Activated naive CD8-positive, alpha-beta T cell treated with anti-CD3 and anti-CD28 coated beads, Interleukin-2, amount 10 ng/mL, durations not matched to agents 7 days and 5 days (primary cell): ENCODE measurements at regions not wholly inside any gene's neighbourhood (a gene's known extent, or its start where the extent isn't known, plus 50 kb on each side); places are given as distances from the start of the nearest gene placed in this dataset.

Source experiments
- ATAC-seq: fragments of 150-1000 bp; cut with Tn5 transposase; one replicate; pipeline ENCODE4 v1.10.0; 2021; ENCODE audit warnings: low read depth, moderate library complexity
- POLR2A ChIA-PET: fragments of 350-600 bp; sonication (Branson Sonifier 250); formaldehyde crosslinking; loops from one replicate; lab custom pipeline; 2021; ENCODE audit warnings: antibody characterized with exemption; lab: Charles Lee
- DNase-seq: peaks from one replicate; pipeline ENCODE4 v3.0.0; 2021
- H3K27ac Mint-ChIP-seq: one replicate; pipeline ENCODE4 v1.8.0; 2022; ENCODE audit warnings: mild to moderate bottlenecking, mixed read lengths
- H3K27me3 Mint-ChIP-seq: one replicate; pipeline ENCODE4 v1.8.0; 2022; ENCODE audit warnings: mild to moderate bottlenecking, moderate library complexity, mixed read lengths
- H3K36me3 Mint-ChIP-seq: one replicate; pipeline ENCODE4 v1.8.0; 2021; ENCODE audit warnings: mild to moderate bottlenecking, mixed read lengths
- H3K4me1 Mint-ChIP-seq: one replicate; pipeline ENCODE4 v1.8.0; 2021; ENCODE audit warnings: mixed read lengths
- H3K4me3 Mint-ChIP-seq: one replicate; pipeline ENCODE4 v1.8.0; 2022; ENCODE audit warnings: mild to moderate bottlenecking, moderate library complexity, mixed read lengths
- H3K9me3 Mint-ChIP-seq: one replicate; pipeline ENCODE4 v1.8.0; 2021; ENCODE audit warnings: mixed read lengths

DNA sequence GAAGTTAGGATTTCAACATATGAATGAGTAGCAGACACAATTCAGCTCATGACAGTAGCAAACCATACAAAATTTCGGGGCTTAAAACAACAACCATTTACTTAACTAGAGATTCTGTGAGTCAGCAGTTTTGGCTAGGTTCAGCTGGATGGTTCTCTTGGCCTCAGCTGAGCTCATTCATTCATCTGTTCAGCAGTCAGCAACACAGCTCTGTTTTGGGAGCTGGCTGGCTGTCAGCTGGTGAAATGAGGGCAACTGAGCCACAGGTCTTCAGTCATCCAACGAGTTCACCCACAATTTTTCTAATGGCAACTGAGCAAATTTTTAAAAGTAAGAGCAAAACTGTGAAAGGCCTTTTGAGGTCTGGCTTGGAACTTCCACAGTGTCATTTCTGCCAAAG is 2005.1 kb upstream of the AGA start:
- no peak for ATAC-seq
- Mint-ChIP-seq H3K27me3 (no peaks in the 10 kb centered on the region), H3K9me3 (peaks cover 8% of the 10 kb centered on the region), H3K27ac (no peak overlapping the region), H3K4me3 (no peak overlapping the region), H3K4me1 (no peaks in the 10 kb centered on the region), H3K36me3 (no peaks in the 10 kb centered on the region)
- POLR2A ChIA-PET: no interaction called here
- no peak for DNase-seq

DNA sequence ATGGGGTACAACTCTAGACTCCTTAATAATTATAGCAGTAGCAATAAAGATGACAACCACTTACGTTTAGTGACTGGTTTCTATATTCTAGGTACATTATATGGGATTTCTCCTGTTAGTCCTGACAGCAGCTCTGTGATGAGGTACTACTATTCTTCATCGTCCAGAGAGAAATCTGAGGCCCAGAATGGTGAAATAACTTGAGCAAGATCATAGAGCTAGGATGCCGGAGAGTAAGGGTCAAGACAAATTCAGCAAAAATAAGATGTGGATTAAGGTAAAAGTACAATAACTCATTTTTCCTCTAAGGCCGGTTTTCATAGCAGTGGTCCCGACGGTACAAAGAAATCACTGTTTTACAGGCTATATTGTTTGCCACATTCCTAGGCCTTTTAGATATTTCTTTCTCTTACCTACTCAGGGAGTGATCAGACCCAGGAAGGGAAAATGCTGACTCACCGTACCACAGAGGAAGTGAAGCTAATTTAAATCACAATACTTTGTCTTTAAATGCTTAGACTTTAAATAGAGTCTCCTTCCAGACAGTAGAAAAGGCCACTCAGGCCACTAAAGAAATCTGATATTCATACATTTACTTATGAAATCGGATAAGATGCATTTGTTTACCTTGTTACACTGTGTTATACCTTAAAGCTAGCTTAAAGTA is 2023.0 kb upstream of the AGA start:
- H3K36me3 Mint-ChIP-seq: no peaks in the 10 kb centered on the region
- H3K4me3 Mint-ChIP-seq: no peak overlapping the region
- no peaks in the 10 kb centered on the region for H3K27me3 Mint-ChIP-seq
- H3K27ac Mint-ChIP-seq: no peak overlapping the region
- H3K9me3 Mint-ChIP-seq: no peaks in the 10 kb centered on the region
- no peaks in the 10 kb centered on the region for H3K4me1 Mint-ChIP-seq
- ATAC-seq (no peak), DNase-seq (no peak)
- POLR2A ChIA-PET: no interaction called here

DNA sequence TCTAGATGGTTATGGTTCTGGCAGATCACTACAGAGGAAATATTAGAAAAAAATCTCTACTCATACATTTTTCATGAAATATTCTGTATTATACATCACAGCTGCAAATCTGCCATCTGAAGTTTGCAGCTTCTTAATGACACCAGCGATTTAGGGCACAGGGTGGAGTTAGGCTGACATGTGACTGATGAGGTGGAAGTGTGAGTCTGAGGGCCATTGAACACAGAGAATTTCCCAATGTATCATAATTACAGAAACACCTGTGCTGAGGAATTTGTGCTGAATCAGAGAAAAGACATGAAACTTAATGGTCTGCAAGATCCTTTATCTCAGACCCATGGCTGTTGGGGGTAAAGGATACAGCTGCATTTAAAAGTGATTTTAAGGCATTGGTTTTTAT is 2025.6 kb upstream of the AGA start:
- POLR2A ChIA-PET: no interaction called here

DNA sequence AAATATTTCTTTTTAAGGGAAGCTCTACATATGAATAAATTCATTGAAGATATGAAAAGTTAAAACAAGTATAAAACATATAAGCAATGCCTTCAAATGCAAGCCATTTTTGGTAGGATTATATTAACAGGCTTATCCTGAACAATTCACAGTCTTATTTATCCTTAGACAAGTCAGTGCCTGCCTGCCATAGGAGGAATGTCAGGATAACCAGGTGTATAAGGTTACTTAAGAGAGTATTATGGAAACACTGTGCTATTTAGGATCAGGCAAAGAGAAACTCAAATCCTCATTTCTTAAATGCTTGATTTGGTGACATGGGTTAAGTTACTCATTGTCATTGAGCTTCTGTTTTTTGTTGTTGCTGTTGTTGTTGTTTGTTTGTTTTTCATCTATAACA is 2029.9 kb upstream of the AGA start:
- DNase-seq: no peak
- no peak for ATAC-seq
- Mint-ChIP-seq H3K36me3 (no peaks in the 10 kb centered on the region), H3K4me1 (no peaks in the 10 kb centered on the region), H3K4me3 (no peak overlapping the region), H3K27me3 (no peaks in the 10 kb centered on the region), H3K9me3 (no peaks in the 10 kb centered on the region), H3K27ac (no peak overlapping the region)
- POLR2A ChIA-PET: no interaction called here

More for the DNA sequence above, 2025.6 kb upstream of the AGA start:
- Mint-ChIP-seq H3K27me3 (no peaks in the 10 kb centered on the region), H3K4me3 (no peak overlapping the region), H3K9me3 (no peaks in the 10 kb centered on the region), H3K27ac (no peak overlapping the region), H3K36me3 (no peaks in the 10 kb centered on the region), H3K4me1 (no peaks in the 10 kb centered on the region)
- ATAC-seq (no peak), DNase-seq (no peak)

DNA sequence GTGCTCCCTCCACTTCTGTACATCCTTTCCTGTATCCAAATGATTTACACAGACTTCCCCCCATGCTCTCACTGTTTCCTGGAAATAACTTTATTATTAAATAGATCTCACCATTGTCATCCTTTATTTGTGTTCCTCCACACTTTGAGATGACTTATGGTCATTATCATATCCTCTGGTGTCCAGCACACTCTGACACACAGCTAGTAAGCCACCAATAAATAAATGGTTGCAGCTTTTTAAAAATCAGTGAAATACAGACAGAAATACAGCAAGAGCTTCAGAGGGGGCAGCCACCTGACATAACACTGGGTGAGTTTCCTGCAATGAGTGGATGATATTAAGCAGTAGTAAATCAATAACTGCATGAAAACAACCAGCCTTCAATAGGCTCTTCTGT is 2036.4 kb upstream of the AGA start:
- no peak for DNase-seq
- Mint-ChIP-seq H3K9me3 (peaks cover 4% of the 10 kb centered on the region), H3K27me3 (no peaks in the 10 kb centered on the region), H3K4me1 (no peaks in the 10 kb centered on the region), H3K27ac (no peak overlapping the region), H3K4me3 (no peak overlapping the region), H3K36me3 (no peaks in the 10 kb centered on the region)
- POLR2A ChIA-PET: no interaction called here
- no peak for ATAC-seq

DNA sequence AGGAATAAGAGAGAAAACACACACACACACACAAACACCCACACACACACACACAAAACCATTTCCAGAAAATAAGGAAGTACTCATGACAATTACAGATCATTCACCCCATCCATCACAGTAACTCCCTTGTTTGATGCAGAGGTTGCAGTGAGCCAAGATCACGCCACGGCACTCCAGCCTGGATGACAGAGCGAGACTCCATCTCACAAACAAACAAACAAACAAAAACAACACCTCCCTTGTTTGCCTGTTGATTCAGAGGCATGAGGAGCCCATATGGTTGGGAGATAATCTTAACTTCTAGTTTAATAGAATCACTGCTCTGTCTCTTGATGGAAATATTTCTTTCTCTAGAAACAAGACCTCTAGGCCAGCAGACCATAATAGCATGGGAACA is 2043.5 kb upstream of the AGA start:
- DNase-seq: no peak
- POLR2A ChIA-PET: no interaction called here
- H3K36me3 Mint-ChIP-seq: no peaks in the 10 kb centered on the region
- peaks cover 3% of the 10 kb centered on the region for H3K9me3 Mint-ChIP-seq
- ATAC-seq: no peak
- no peak overlapping the region for H3K27ac Mint-ChIP-seq
- H3K4me3 Mint-ChIP-seq: no peak overlapping the region
- H3K4me1 Mint-ChIP-seq: no peaks in the 10 kb centered on the region
- no peaks in the 10 kb centered on the region for H3K27me3 Mint-ChIP-seq

DNA sequence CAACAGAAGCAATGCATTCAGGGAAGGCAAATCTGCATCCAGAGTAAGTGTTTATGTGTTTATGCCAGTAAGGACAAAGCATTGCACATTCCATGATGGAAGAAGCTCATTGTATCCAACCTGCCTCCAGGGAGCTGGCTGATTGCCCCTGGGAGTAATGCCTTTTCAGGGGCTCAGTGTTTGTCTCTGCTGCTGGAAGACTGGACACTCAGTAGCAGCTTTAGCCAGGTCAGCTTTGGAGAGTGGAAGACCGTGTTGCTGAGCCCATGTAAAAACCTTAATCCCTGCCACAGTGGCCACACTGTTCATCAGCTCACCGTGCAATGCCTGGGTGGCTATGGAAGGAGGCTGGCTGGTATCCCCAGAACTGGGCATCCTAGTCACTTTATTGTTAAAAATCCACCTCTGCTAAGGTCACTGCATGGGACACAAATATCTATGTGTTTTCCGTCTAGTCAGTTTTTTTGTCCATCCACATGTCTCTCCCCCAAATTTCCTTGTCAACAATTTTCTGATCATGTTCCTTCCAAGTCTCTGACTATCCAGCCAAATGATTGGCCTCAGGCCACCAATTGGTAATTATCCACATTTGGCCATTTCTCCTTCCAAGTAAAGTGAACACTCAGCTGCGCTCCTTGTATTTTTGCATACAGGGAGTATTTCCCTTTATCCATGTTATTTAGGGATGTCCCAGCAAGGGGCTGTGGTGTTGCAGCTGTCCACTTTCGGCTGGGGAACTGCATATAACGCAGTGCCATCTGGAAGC is 2044.5 kb upstream of the AGA start:
- Mint-ChIP-seq H3K27me3 (no peaks in the 10 kb centered on the region), H3K27ac (no peak overlapping the region), H3K4me1 (no peaks in the 10 kb centered on the region), H3K4me3 (no peak overlapping the region), H3K9me3 (peaks cover 2% of the 10 kb centered on the region), H3K36me3 (no peaks in the 10 kb centered on the region)
- POLR2A ChIA-PET: no interaction called here
- ATAC-seq (no peak), DNase-seq (no peak)

DNA sequence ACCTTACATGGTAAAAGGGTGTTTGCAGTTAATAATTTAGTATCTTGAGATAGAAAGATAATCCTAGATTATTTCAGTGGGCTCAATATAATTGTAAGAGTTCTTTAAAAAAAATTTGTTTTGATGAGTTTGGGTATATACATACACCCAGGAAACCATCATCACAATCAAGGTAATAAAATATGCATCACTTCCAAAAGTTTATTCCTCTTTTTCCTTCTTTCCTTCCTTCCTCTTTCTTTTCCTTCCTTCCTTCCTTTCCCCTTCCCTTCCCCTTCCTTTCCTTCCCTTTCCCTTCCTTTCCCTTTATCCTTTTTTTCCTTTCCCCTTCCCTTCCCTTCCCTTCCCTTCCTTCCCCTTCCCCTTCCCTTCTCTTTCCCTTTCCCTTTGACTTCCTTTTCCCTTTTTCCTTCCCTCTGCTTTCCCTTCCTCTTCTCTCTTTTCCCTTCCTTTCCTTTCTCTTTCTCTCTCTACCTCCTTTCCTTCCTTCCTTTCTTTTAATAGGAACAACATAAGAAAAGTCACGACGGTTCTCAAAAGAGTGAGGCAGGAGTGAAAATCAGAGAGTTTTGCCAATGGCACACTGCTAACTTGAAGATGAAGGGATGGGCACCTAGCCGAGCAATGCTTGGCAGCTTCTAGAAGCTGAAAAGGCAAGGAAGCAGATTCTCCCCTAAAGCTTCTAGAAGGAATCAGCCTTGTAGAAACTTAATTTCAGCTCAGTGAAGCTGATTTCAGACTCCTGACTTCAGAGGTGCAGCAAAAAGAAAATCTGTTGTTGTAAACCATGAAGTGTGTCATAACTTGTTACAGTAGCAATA is 2050.2 kb upstream of the AGA start:
- Mint-ChIP-seq H3K27me3 (no peaks in the 10 kb centered on the region), H3K27ac (no peak overlapping the region), H3K4me3 (no peak overlapping the region), H3K9me3 (peaks cover 6% of the 10 kb centered on the region), H3K4me1 (no peaks in the 10 kb centered on the region), H3K36me3 (no peaks in the 10 kb centered on the region)
- POLR2A ChIA-PET: no interaction called here
- ATAC-seq (no peak), DNase-seq (no peak)

DNA sequence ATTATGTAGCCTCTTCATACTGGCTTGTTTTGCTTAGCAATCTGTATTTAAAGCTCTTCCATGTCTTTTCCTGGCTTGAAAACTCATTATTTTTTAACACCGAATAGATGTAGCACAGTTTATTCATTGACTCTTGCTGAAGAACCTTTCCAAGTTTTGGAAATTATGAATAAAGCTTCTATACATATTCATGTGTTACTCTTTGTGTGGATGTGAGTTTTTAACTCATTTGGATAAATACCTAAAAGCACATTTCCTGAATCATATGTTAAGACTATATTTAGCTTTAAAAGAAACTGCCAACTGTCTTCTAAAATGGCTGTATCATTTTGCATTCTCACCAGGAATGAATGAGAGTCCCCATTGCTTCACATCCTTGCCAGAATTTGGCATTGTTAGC is 2061.7 kb upstream of the AGA start:
- no peak for DNase-seq
- no peak overlapping the region for H3K4me3 Mint-ChIP-seq
- H3K4me1 Mint-ChIP-seq: no peaks in the 10 kb centered on the region
- H3K27ac Mint-ChIP-seq: no peak overlapping the region
- peaks cover 3% of the 10 kb centered on the region for H3K9me3 Mint-ChIP-seq
- POLR2A ChIA-PET: no interaction called here
- ATAC-seq: no peak
- H3K36me3 Mint-ChIP-seq: no peaks in the 10 kb centered on the region
- H3K27me3 Mint-ChIP-seq: no peaks in the 10 kb centered on the region

DNA sequence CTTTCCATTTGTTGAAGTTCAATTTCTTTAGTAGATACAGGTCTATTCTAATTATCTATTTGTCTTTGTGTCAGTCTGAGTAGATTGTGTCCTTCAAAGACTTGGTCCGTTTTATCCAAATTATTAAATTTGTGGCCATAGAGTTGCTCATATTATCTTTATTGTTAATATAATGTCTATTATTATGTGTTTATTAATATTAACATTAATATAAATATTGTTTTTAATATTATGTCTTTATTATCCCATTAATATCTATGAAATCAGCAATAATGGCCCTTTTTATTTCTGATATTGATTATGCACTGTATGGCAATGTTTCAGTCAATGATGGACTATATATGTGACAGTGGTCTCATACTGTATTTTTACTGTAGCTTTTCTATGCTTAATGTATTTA is 2067.3 kb upstream of the AGA start:
- Mint-ChIP-seq H3K36me3 (no peaks in the 10 kb centered on the region), H3K4me1 (no peaks in the 10 kb centered on the region), H3K27me3 (no peaks in the 10 kb centered on the region), H3K9me3 (peaks cover 3% of the 10 kb centered on the region), H3K4me3 (no peak overlapping the region), H3K27ac (no peak overlapping the region)
- DNase-seq (no peak), ATAC-seq (no peak)
- POLR2A ChIA-PET: no interaction called here

DNA sequence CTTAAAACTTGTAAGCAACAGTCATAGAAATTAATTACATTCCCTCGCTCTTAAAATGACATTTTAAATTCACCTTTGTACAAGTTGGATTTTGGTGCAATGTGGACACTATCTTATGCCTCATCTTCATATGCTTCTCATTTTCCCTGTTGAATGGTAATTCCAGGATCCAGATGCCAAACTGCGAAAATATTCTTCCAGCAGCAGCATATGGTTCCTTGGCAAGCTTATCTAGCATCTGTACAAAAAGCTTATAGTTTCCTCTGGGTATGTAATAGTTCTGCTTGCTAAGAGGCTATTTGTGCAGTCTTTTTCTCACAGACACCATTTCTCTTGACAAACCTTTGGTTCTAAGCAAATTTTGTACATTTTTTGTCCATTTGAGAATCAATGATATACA is 2079.7 kb upstream of the AGA start:
- Mint-ChIP-seq H3K4me1 (no peaks in the 10 kb centered on the region), H3K27ac (no peak overlapping the region)

DNA sequence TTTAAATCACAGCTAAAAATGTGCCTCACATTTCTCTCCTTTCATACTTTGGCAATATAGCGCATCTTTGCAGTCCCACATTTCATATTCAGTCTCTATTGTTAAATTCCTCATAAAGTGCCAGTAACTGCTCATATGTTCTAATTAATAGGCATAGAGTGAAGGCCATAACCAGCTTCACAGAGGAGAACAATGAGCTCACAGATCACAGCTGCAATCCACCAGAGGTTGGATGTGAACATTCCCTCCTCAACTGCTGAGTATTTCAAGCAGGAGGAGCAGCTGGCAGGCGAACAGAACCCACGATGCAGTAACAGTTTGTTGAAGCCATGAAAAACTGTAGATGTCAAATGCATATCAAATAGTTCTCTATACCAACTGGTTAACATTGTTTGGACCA is 2088.7 kb upstream of the AGA start:
- Mint-ChIP-seq H3K36me3 (no peaks in the 10 kb centered on the region), H3K4me3 (no peak overlapping the region), H3K27me3 (no peaks in the 10 kb centered on the region), H3K27ac (no peak overlapping the region), H3K4me1 (no peaks in the 10 kb centered on the region), H3K9me3 (peaks cover 2% of the 10 kb centered on the region)
- ATAC-seq (no peak), DNase-seq (no peak)
- POLR2A ChIA-PET: no interaction called here

More for the DNA sequence above, 2079.7 kb upstream of the AGA start:
- H3K27me3 Mint-ChIP-seq: no peaks in the 10 kb centered on the region
- DNase-seq (no peak), ATAC-seq (no peak)
- POLR2A ChIA-PET: no interaction called here
- peaks cover 4% of the 10 kb centered on the region for H3K9me3 Mint-ChIP-seq
- no peaks in the 10 kb centered on the region for H3K36me3 Mint-ChIP-seq
- H3K4me3 Mint-ChIP-seq: no peak overlapping the region

DNA sequence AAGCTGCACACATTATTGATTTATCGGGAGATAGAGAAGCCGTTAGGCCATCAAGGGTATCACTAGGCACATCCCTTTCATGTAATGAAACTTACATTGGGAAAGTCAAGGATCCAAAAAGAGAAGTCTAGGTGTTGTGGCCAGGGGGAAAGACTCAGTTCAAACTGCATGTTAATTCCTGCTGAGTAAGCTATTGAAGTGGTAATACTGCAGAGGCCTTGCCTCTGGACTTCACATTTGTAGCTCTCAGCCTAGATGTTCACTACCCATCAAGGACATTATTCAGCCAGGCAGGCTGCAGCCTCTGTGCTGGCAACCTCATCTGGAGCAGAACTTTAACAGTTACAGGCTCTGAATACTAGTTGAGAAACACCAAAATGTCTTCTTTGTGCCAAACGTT is 2094.5 kb upstream of the AGA start:
- Mint-ChIP-seq H3K4me3 (no peak overlapping the region), H3K4me1 (no peaks in the 10 kb centered on the region), H3K27me3 (no peaks in the 10 kb centered on the region), H3K9me3 (peaks cover 2% of the 10 kb centered on the region), H3K36me3 (no peaks in the 10 kb centered on the region), H3K27ac (no peak overlapping the region)
- ATAC-seq (no peak), DNase-seq (no peak)
- POLR2A ChIA-PET: no interaction called here

DNA sequence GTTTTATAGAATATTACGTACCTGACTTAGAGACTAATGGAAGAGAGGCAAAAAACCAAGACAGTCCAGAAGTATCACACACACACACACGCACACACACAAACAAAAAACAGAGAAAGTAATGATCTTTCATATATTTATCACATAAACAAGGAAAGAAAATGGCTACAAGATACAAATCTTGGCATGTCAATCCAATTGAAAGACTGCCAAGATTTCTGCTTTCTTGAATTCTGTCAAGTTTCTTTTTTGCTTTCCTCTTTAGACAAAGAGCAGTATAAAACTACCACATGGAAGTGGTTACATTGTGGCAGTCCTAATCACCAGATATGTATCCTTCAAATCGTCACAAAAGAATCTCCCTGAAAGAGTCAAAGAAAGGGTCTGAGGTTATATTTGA is 2097.4 kb upstream of the AGA start:
- H3K27me3 Mint-ChIP-seq: no peaks in the 10 kb centered on the region
- no peak overlapping the region for H3K27ac Mint-ChIP-seq
- no peak overlapping the region for H3K4me3 Mint-ChIP-seq
- POLR2A ChIA-PET: no interaction called here
- H3K36me3 Mint-ChIP-seq: no peaks in the 10 kb centered on the region
- peaks cover 2% of the 10 kb centered on the region for H3K9me3 Mint-ChIP-seq
- H3K4me1 Mint-ChIP-seq: no peaks in the 10 kb centered on the region
- DNase-seq (no peak), ATAC-seq (no peak)
